Nephron (organoid): ENCODE measurements at regions not wholly inside any gene's neighbourhood (a gene's known extent, or its start where the extent isn't known, plus 50 kb on each side); places are given as distances from the start of the nearest gene placed in this dataset.
"Not testable (repeated sequence)": the region's sequence is repeated elsewhere in the genome, so short reads cannot be mapped to it uniquely, and the experiment has no call there.

Experiments
- H3K27ac Mint-ChIP-seq, 3 experiments: 2 replicates each; pipeline ENCODE4 v1.8.0; 2020; ENCODE audit warnings: mixed read lengths in 3 of 3, mild to moderate bottlenecking in 2 of 3, moderate library complexity in 1 of 3
- H3K27me3 Mint-ChIP-seq: 2 replicates; pipeline ENCODE4 v1.8.0; 2021; ENCODE audit warnings: low read depth, mild to moderate bottlenecking, moderate library complexity, mixed read lengths
- H3K36me3 Mint-ChIP-seq: 2 replicates; pipeline ENCODE4 v1.8.0; 2020; ENCODE audit warnings: low read depth, mixed read lengths
- H3K4me1 Mint-ChIP-seq: 2 replicates; pipeline ENCODE4 v1.8.0; 2020; ENCODE audit warnings: mixed read lengths
- H3K4me3 Mint-ChIP-seq, 3 experiments: 2 replicates each; pipeline ENCODE4 v1.8.0; 2020; ENCODE audit warnings: mild to moderate bottlenecking in 3 of 3, mixed read lengths in 3 of 3, moderate library complexity in 2 of 3
- H3K9me3 Mint-ChIP-seq: 2 replicates; pipeline ENCODE4 v1.8.0; 2020; ENCODE audit warnings: mixed read lengths
- CTCF ChIP-seq, 3 experiments: fragments of 200-600 bp; sonication (generic); IDR thresholded peaks; one replicate each; pipeline ENCODE4 v1.5.0; 2021; ENCODE audit warnings: antibody characterized with exemption in 3 of 3; ENCODE audit not compliant: unreplicated experiment in 3 of 3

DNA sequence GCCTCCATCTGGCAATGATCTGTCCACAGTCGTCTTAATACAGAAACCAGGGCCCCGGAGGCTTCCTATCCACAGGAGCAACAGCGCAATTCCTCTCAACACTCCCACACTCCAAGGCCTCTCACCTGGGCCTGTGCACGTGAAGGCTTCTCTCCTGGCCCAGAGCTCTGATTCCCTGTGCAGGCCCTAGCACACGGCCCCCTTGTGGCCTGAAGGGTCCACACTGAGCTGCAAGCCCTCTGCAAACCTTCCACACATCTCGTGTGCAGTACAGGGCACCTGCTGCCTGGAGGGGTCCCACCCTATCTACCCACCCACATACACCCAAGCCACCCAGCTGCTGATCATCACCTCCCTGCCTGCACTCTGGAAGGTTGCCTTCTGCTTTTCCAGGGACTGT lies 150.1 kb upstream of the NUDT10 start:
- Mint-ChIP-seq H3K36me3 (no peaks in the 10 kb centered on the region), H3K9me3 (peaks cover 2% of the 10 kb centered on the region), H3K27me3 (no peaks in the 10 kb centered on the region), H3K27ac (no peak overlapping the region), H3K4me1 (peaks cover 5% of the 10 kb centered on the region), H3K4me3 (no peak overlapping the region)
- peak in 1 of 3 experiments; percentile 9 for TF ChIP-seq CTCF (IDR thresholded peaks at IDR 0.05; ENCODE audit: unreplicated experiment in 3 of 3)

DNA sequence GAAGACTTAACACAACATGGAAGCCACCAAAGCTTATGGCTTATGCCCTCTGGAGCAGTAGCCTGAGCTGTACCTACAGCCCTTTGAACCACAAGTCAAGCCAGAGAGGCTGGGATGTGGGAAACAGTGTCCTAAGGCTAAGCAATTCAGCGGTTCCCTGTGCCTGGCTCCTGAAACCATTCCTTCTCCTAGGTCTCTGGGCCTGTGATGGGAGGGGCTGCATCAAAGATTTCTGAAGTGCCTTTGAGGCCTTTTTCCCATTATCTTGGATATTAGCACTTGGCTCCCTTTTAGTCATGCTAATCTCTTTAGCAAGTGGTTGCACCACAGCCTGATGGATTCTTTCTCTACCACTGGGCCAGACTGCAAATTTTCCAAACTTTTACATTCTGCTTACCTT lies 140.5 kb upstream of the NUDT10 start:
- H3K27me3 Mint-ChIP-seq, result no peaks in the 10 kb centered on the region
- peaks cover 9% of the 10 kb centered on the region for H3K9me3 Mint-ChIP-seq
- H3K27ac Mint-ChIP-seq, result no peak overlapping the region
- H3K4me1 Mint-ChIP-seq, result no peaks in the 10 kb centered on the region
- H3K36me3 Mint-ChIP-seq, result no peaks in the 10 kb centered on the region
- H3K4me3 Mint-ChIP-seq, result no peak overlapping the region
- TF ChIP-seq CTCF (IDR thresholded peaks at IDR 0.05; ENCODE audit: unreplicated experiment in 3 of 3), result no peak

GRCh38 chrX:51215266-51215665 lies 117.4 kb upstream of the NUDT10 start:
- H3K4me3 Mint-ChIP-seq, result no peak overlapping the region
- peaks cover 5% of the 10 kb centered on the region for H3K9me3 Mint-ChIP-seq
- no peak overlapping the region for H3K27ac Mint-ChIP-seq
- no peak for TF ChIP-seq CTCF (IDR thresholded peaks at IDR 0.05; ENCODE audit: unreplicated experiment in 3 of 3)
- no peaks in the 10 kb centered on the region for H3K36me3 Mint-ChIP-seq
- H3K4me1 Mint-ChIP-seq, result no peaks in the 10 kb centered on the region
- no peaks in the 10 kb centered on the region for H3K27me3 Mint-ChIP-seq

DNA sequence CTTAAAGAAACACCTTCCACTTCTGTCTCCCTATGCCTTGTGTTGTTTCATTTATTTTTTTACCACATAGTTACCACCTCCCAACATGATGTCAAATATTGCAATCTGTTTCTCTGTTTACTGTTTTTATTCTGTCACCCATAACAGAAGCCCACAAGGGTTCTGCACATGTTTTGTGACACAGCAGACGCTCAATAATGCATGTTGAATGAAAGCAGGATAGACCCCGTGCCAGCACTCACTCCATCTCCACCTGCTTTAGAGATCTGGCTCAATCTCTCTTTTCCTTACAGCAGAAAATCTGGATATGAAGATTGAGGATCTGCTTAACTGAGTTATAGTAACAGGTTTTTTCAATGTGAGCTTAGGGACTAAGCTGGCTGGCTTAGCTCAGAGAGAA lies 116.8 kb upstream of the NUDT10 start:
- Mint-ChIP-seq H3K27ac (no peak overlapping the region), H3K27me3 (no peaks in the 10 kb centered on the region), H3K4me3 (no peak overlapping the region), H3K36me3 (no peaks in the 10 kb centered on the region), H3K9me3 (peaks cover 5% of the 10 kb centered on the region), H3K4me1 (no peaks in the 10 kb centered on the region)
- no peak for TF ChIP-seq CTCF (IDR thresholded peaks at IDR 0.05; ENCODE audit: unreplicated experiment in 3 of 3)

GRCh38 chrX:51242212-51242611 lies 90.4 kb upstream of the NUDT10 start:
- Mint-ChIP-seq H3K4me3 (no peak overlapping the region), H3K9me3 (peaks cover 50% of the 10 kb centered on the region), H3K4me1 (no peaks in the 10 kb centered on the region), H3K36me3 (no peaks in the 10 kb centered on the region), H3K27me3 (no peaks in the 10 kb centered on the region), H3K27ac (no peak overlapping the region)
- no peak for TF ChIP-seq CTCF (IDR thresholded peaks at IDR 0.05; ENCODE audit: unreplicated experiment in 3 of 3)

DNA sequence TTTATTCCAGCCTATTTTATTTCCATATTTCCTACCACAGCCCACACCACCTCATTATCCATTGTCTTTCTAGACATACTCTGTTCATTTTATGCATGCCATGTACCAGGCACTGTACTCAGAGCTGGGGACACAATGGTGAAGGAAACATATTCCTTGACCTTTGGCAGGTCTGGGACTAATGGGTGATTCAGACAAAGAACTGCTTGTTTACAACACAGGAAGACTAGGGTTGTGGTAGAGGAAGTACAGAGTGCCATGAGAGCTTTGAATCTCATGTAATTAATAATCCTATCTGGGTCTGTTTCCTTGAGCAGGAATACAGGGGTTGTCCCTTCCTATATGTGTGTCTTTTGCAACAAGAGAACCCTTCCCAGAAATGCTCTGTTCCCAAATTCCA lies 75.1 kb upstream of the NUDT10 start:
- H3K36me3 Mint-ChIP-seq, result no peaks in the 10 kb centered on the region
- H3K4me3 Mint-ChIP-seq, result no peak overlapping the region
- H3K9me3 Mint-ChIP-seq, result peaks cover 3% of the 10 kb centered on the region
- TF ChIP-seq CTCF (IDR thresholded peaks at IDR 0.05; ENCODE audit: unreplicated experiment in 3 of 3), result no peak
- H3K27ac Mint-ChIP-seq, result no peak overlapping the region
- H3K27me3 Mint-ChIP-seq, result no peaks in the 10 kb centered on the region
- H3K4me1 Mint-ChIP-seq, result no peaks in the 10 kb centered on the region

GRCh38 chrX:51262271-51262670 lies 70.4 kb upstream of the NUDT10 start:
- not testable (repeated sequence) for H3K36me3 Mint-ChIP-seq, H3K4me1 Mint-ChIP-seq, H3K27me3 Mint-ChIP-seq, H3K4me3 Mint-ChIP-seq, H3K27ac Mint-ChIP-seq
- peaks cover 11% of the 10 kb centered on the region for H3K9me3 Mint-ChIP-seq
